Neuronal stem cell (in vitro differentiated cells): ENCODE measurements at regions not wholly inside any gene's neighbourhood (a gene's known extent, or its start where the extent isn't known, plus 50 kb on each side); places are given as distances from the start of the nearest gene placed in this dataset.

Experiments used
- DNase-seq: peaks from one replicate; pipeline ENCODE4 v3.0.0-alpha.2; 2013; ENCODE audit warnings: low spot score
- H2AFZ ChIP-seq: one replicate; pipeline ENCODE4 v1.6.1; 2013; ENCODE audit warnings: mild to moderate bottlenecking, low read length, inconsistent platforms
- H2AK5ac ChIP-seq: 2 replicates; pipeline ENCODE4 v1.6.1; 2013; ENCODE audit warnings: low read depth, mild to moderate bottlenecking, inconsistent platforms, low read length, moderate library complexity, mixed read lengths
- H2BK120ac ChIP-seq: 2 replicates; pipeline ENCODE4 v1.6.1; 2013; ENCODE audit warnings: low read depth, mild to moderate bottlenecking, inconsistent platforms, low read length, moderate library complexity, mixed read lengths
- H2BK12ac ChIP-seq: one replicate; pipeline ENCODE4 v1.6.1; 2013; ENCODE audit warnings: low read length, inconsistent platforms
- H2BK15ac ChIP-seq: 2 replicates; pipeline ENCODE4 v1.6.1; 2013; ENCODE audit warnings: mild to moderate bottlenecking, low read length, inconsistent platforms, mixed read lengths
- H2BK5ac ChIP-seq: one replicate; pipeline ENCODE4 v1.6.1; 2013; ENCODE audit warnings: inconsistent platforms, mild to moderate bottlenecking, low read length, moderate library complexity
- H3K14ac ChIP-seq: one replicate; pipeline ENCODE4 v1.6.1; 2013; ENCODE audit warnings: low read length, inconsistent platforms
- H3K18ac ChIP-seq: 2 replicates; pipeline ENCODE4 v1.6.1; 2013; ENCODE audit warnings: low read length, inconsistent platforms
- H3K23ac ChIP-seq: 2 replicates; pipeline ENCODE4 v1.6.1; 2013; ENCODE audit warnings: low read depth, mild to moderate bottlenecking, mixed read lengths, low read length, inconsistent platforms; ENCODE audit not compliant: poor library complexity
- H3K27ac ChIP-seq: replicated peaks from 3 replicates; pipeline ENCODE4 v1.5.1; 2013; ENCODE audit warnings: low read length, inconsistent platforms
- H3K27me3 ChIP-seq, 3 experiments: 2 replicates each; pipeline ENCODE4 v1.6.1; 2013; ENCODE audit warnings: low read length in 3 of 3, mild to moderate bottlenecking in 2 of 3, inconsistent platforms in 1 of 3, low read depth in 1 of 3, mixed read lengths in 1 of 3, moderate library complexity in 1 of 3; ENCODE audit not compliant: control insufficient read depth in 3 of 3, insufficient read depth in 3 of 3
- H3K36me3 ChIP-seq, 2 donors: replicated peaks in 1 of 2; 2 replicates each; pipeline ENCODE4 v1.6.1; 2013; ENCODE audit warnings: low read length in 2 of 2; ENCODE audit not compliant: control insufficient read depth in 2 of 2, insufficient read depth in 2 of 2
- H3K4ac ChIP-seq: 2 replicates; pipeline ENCODE4 v1.6.1; 2013; ENCODE audit warnings: inconsistent platforms, mild to moderate bottlenecking, low read length, moderate library complexity
- H3K4me1 ChIP-seq, 2 donors: 1 replicate in 1 of 2; 2 replicates in 1 of 2; pipeline ENCODE4 v1.6.1; 2013; ENCODE audit warnings: low read length in 2 of 2, low read depth in 1 of 2; ENCODE audit not compliant: control insufficient read depth in 2 of 2, insufficient read depth in 1 of 2
- H3K4me2 ChIP-seq: one replicate; pipeline ENCODE4 v1.6.1; 2013; ENCODE audit warnings: mild to moderate bottlenecking, low read length, inconsistent platforms; ENCODE audit not compliant: insufficient read depth, poor library complexity, severe bottlenecking
- H3K4me3 ChIP-seq, 2 donors: 2 replicates each; pipeline ENCODE4 v1.5.1; 2013; ENCODE audit warnings: low read length in 2 of 2, mild to moderate bottlenecking in 2 of 2, inconsistent platforms in 1 of 2, moderate library complexity in 1 of 2
- H3K79me1 ChIP-seq: one replicate; pipeline ENCODE4 v1.6.1; 2013; ENCODE audit warnings: low read depth, mild to moderate bottlenecking, inconsistent platforms, low read length, moderate library complexity
- H3K9ac ChIP-seq: one replicate; pipeline ENCODE4 v1.6.1; 2013; ENCODE audit warnings: mild to moderate bottlenecking, low read depth, low read length, inconsistent platforms; ENCODE audit not compliant: poor library complexity
- H3K9me3 ChIP-seq, 2 donors: replicated peaks in 1 of 2; 2 replicates each; pipeline versions ENCODE3 to v1.6.1; 2013; ENCODE audit warnings: low read length in 2 of 2, mild to moderate bottlenecking in 2 of 2, inconsistent platforms in 1 of 2, low read depth in 1 of 2, mixed read lengths in 1 of 2, moderate library complexity in 1 of 2; ENCODE audit not compliant: control insufficient read depth in 2 of 2, insufficient read depth in 1 of 2
- H4K8ac ChIP-seq: one replicate; pipeline ENCODE4 v1.6.1; 2013; ENCODE audit warnings: low read depth, mild to moderate bottlenecking, inconsistent platforms, low read length, moderate library complexity
- H4K91ac ChIP-seq: one replicate; pipeline ENCODE4 v1.6.1; 2013; ENCODE audit warnings: low read length, low read depth, mild to moderate bottlenecking, inconsistent platforms; ENCODE audit not compliant: poor library complexity
- WGBS, 2 donors: extraction: QIAGEN DNeasy Blood & Tissue Kit; methylation state at CpG; one replicate each; pipeline ENCODE4 v1.1.7; 2013; ENCODE audit warnings: missing lambda C conversion rate in 2 of 2, mixed read lengths in 1 of 2; ENCODE audit not compliant: insufficient read length in 2 of 2, insufficient replicate concordance in 1 of 2; ENCODE audit errors: extremely low coverage in 2 of 2; 5-methylcytosine and 5-hydroxymethylcytosine counted together

DNA sequence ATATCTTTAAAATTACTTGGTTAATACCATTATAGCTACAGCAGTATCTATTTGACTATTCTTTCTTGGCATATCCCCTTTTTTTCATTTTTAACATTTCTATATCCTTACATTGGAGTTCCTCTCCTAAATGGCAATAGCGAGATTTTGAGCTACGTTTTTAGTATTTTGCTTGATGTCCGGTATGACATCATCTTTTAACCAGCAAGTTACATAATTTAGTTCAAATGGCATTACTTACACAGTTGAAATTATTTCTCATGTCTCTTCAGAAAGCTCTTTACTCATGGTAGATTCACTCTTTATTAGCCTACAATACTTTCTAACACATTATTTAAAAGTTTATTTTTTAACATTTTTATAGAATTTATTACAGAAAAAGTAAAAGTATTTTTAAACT is 701.7 kb upstream of the EPHA7 start:
- no peaks in the 10 kb centered on the region for H3K79me1 ChIP-seq
- no peaks in the 10 kb centered on the region for H3K4me1 ChIP-seq
- no peak overlapping the region for H4K91ac ChIP-seq
- no peak overlapping the region for H2AK5ac ChIP-seq
- H2BK120ac ChIP-seq = no peak overlapping the region
- H3K23ac ChIP-seq = no peak overlapping the region
- H2AFZ ChIP-seq = no peak overlapping the region
- no peaks in the 10 kb centered on the region for H3K9me3 ChIP-seq
- H3K9ac ChIP-seq = no peak overlapping the region
- H3K4ac ChIP-seq = no peak overlapping the region
- H3K18ac ChIP-seq = no peak overlapping the region
- H3K14ac ChIP-seq = no peak overlapping the region
- no CpG with 5 or more reads among the region's 3 CpGs for WGBS, 2 donors
- H3K4me3 ChIP-seq = no peak overlapping the region
- H3K27ac ChIP-seq = no peak overlapping the region
- no peak for DNase-seq
- no peak overlapping the region for H2BK5ac ChIP-seq
- no peak overlapping the region for H3K4me2 ChIP-seq
- H3K36me3 ChIP-seq = no peaks in the 10 kb centered on the region
- H3K27me3 ChIP-seq = no peaks in the 10 kb centered on the region
- no peak overlapping the region for H2BK12ac ChIP-seq
- no peak overlapping the region for H2BK15ac ChIP-seq
- no peak overlapping the region for H4K8ac ChIP-seq

DNA sequence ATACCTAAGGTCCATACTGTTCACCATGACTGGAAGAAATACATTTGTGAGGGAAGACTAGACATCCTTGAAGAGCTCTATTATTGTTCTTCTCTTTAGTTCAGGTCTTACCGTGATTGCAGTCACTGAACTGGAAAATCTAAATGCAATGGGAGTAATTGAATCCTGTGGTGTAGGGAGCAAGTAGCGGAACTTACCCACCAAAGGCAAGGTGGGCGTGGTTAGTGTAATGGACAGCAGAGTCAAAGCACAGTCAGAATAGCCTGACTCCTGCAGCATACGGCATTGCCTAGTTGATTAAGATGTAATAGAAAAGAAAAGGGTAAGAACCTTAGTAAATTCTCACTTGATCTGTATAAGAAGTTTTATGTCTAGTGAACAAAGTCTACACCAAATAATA is 679.7 kb upstream of the EPHA7 start:
- Histone ChIP-seq H3K9me3 (no peaks in the 10 kb centered on the region), H3K4me3 (no peak overlapping the region), H2BK12ac (no peak overlapping the region), H4K91ac (no peak overlapping the region), H2AFZ (no peak overlapping the region), H3K14ac (no peak overlapping the region), H3K27ac (no peak overlapping the region), H2AK5ac (no peak overlapping the region), H3K36me3 (no peaks in the 10 kb centered on the region), H2BK5ac (no peak overlapping the region), H3K4me1 (peaks cover 0 to 2% of the 10 kb centered on the region in 2 donors), H3K4me2 (no peak overlapping the region), H3K4ac (no peak overlapping the region), H3K27me3 (peaks cover 0 to 4% (median 0%) of the 10 kb centered on the region in 3 experiments), H3K23ac (no peak overlapping the region), H2BK120ac (no peak overlapping the region), H3K79me1 (no peaks in the 10 kb centered on the region), H3K18ac (no peak overlapping the region), H4K8ac (no peak overlapping the region), H3K9ac (no peak overlapping the region), H2BK15ac (no peak overlapping the region)
- no CpG with 5 or more reads among the region's 4 CpGs for WGBS, 2 donors
- DNase-seq = no peak

DNA sequence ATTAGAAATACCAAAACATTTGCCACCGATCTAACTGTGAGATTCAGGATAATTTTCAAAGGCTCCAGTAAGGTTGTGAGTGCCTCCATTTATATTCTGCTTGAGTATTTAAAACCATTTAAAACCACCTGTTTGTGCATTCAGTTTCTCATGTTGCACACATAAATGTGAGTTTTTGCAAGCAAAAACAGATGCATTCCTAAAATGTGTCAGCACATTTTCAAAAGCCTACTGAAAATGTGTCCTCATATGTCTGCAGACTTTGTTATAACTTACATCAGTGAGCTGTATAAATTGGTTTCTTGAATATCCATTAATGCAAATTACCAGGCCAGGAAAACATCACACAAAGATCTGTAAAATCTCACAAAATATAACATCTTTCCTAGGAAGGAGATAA is 676.6 kb upstream of the EPHA7 start:
- DNase-seq = no peak
- Histone ChIP-seq H3K4me3 (no peak overlapping the region), H3K27ac (no peak overlapping the region), H3K9me3 (no peaks in the 10 kb centered on the region), H2BK12ac (no peak overlapping the region), H3K27me3 (peaks cover 0 to under 1% (median 0%) of the 10 kb centered on the region in 3 experiments), H2BK120ac (no peak overlapping the region), H4K8ac (no peak overlapping the region), H2BK15ac (no peak overlapping the region), H2BK5ac (no peak overlapping the region), H2AK5ac (no peak overlapping the region), H2AFZ (no peak overlapping the region), H3K4me1 (peaks cover 2 to 6% of the 10 kb centered on the region in 2 donors), H3K18ac (no peak overlapping the region), H4K91ac (no peak overlapping the region), H3K23ac (no peak overlapping the region), H3K14ac (no peak overlapping the region), H3K36me3 (no peaks in the 10 kb centered on the region), H3K79me1 (no peaks in the 10 kb centered on the region), H3K4me2 (no peak overlapping the region), H3K4ac (no peak overlapping the region), H3K9ac (no peak overlapping the region)
- no CpG with 5 or more reads among the region's 1 CpG for WGBS, 2 donors

DNA sequence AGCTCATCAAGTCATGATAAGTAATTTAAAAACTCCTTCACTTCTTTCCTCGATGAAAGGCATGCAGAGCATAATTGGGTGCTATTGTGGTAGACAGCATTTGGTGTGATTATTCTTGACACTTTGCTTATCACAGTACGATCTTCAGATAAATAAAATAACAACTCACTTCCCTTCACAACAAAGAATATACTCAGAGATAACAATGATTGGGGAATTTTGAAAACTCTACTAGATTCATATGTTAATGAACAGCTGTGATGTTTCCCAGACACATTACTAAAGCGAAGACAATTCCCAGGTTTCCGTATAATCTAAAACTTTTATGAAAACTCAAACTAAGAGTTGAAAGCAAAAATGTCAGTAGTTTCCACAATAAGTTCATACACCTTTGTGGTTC is 670.6 kb upstream of the EPHA7 start:
- no peaks in the 10 kb centered on the region for H3K36me3 ChIP-seq
- H3K9me3 ChIP-seq = no peaks in the 10 kb centered on the region
- WGBS, 2 donors = no CpG with 5 or more reads among the region's 4 CpGs
- H2AFZ ChIP-seq = no peak overlapping the region
- no peak overlapping the region for H3K4me2 ChIP-seq
- no peak overlapping the region for H4K91ac ChIP-seq
- H4K8ac ChIP-seq = no peak overlapping the region
- H3K14ac ChIP-seq = no peak overlapping the region
- no peak overlapping the region for H2BK5ac ChIP-seq
- no peak overlapping the region for H3K18ac ChIP-seq
- no peak overlapping the region for H2BK120ac ChIP-seq
- peaks cover 0 to 22% of the 10 kb centered on the region in 2 donors for H3K4me1 ChIP-seq
- H3K79me1 ChIP-seq = no peaks in the 10 kb centered on the region
- no peaks in the 10 kb centered on the region for H3K27me3 ChIP-seq
- H3K23ac ChIP-seq = no peak overlapping the region
- H2BK12ac ChIP-seq = no peak overlapping the region
- no peak overlapping the region for H3K4ac ChIP-seq
- DNase-seq = no peak
- H3K27ac ChIP-seq = no peak overlapping the region
- H2BK15ac ChIP-seq = no peak overlapping the region
- no peak overlapping the region for H3K9ac ChIP-seq
- H2AK5ac ChIP-seq = no peak overlapping the region
- no peak overlapping the region for H3K4me3 ChIP-seq
